ENCODE measurements at regions not wholly inside any gene's neighbourhood (a gene's known extent, or its start where the extent isn't known, plus 50 kb on each side); places are given as distances from the start of the nearest gene placed in this dataset.
A peak's percentile ranks its signal among the peaks of the same experiment; 100 is the strongest.
"Not testable (repeated sequence)": the region's sequence is repeated elsewhere in the genome, so short reads cannot be mapped to it uniquely, and the experiment has no call there.

- not testable (repeated sequence) for H3K4me1 ChIP-seq (ENCODE audit: control insufficient read depth in 1 of 2, insufficient read depth in 2 of 2, low read length in 2 of 2); H3K36me3 ChIP-seq (replicated peaks in 1 of 2; ENCODE audit: control insufficient read depth in 1 of 2, insufficient read depth in 2 of 2, low read length in 2 of 2); H3K27me3 ChIP-seq (ENCODE audit: control insufficient read depth in 2 of 2, insufficient read depth in 2 of 2, low read length in 2 of 2); H2AFZ ChIP-seq (ENCODE audit: insufficient read depth, low read depth, low read length, poor library complexity, severe bottlenecking); H3K27ac ChIP-seq (ENCODE audit: low read depth in 1 of 2, low read length in 2 of 2); H4K20me1 ChIP-seq (ENCODE audit: insufficient read depth, low read length); DNase-seq; H3K27ac Mint-ChIP-seq; H3K9ac ChIP-seq (ENCODE audit: insufficient read depth, low read length, poor library complexity, severe bottlenecking); H3K9me3 ChIP-seq (replicated peaks in 1 of 2; ENCODE audit: control insufficient read depth in 1 of 2, insufficient read depth in 1 of 2, low read length in 2 of 2); H3K79me2 ChIP-seq (ENCODE audit: insufficient read depth, low read length); H3K27me3 Mint-ChIP-seq (ENCODE audit: low read depth in 3 of 3); H3K4me3 Mint-ChIP-seq; H3K4me3 ChIP-seq (replicated peaks in 1 of 3; ENCODE audit: low read depth in 2 of 3, low read length in 3 of 3); H3K4me2 ChIP-seq (replicated peaks; ENCODE audit: extremely low read depth, low read length, poor library complexity, severe bottlenecking); H3K36me3 Mint-ChIP-seq
- intact Hi-C loops (cut with micrococcal nuclease): loop anchor here in 1 of 2 donors (10.0 kb wide), 1 partner anchor 49 kb away; the partner anchor contains the start of gene DIPK2A
- WGBS (ENCODE audit: insufficient coverage): 99% methylated on average over 9 of the region's 11 CpGs
- H3K9me3 Mint-ChIP-seq: peaks cover 14 to 28% (median 18%) of the 10 kb centered on the region in 7 donors
- peaks cover 12% of the 10 kb centered on the region for H3K4me1 Mint-ChIP-seq
Measured at GRCh38 chr3:144023543-144023942, 51.9 kb downstream of the DIPK2A start.

- H3K27ac ChIP-seq (ENCODE audit: low read depth in 1 of 2, low read length in 2 of 2): peak overlapping the region; percentile 61 to 81
- peak overlapping the region; percentile 82 to 96 (median 94) for H3K27ac Mint-ChIP-seq
Measured at GRCh38 chr3:144028798-144029411, 57.3 kb downstream of the DIPK2A start.

More at GRCh38 chr3:144028798-144029411, 57.3 kb downstream of the DIPK2A start:
- Histone ChIP-seq H2AFZ (ENCODE audit: insufficient read depth, low read depth, low read length, poor library complexity, severe bottlenecking) (no peak overlapping the region), H4K20me1 (ENCODE audit: insufficient read depth, low read length) (no peaks in the 10 kb centered on the region), H3K36me3 (replicated peaks in 1 of 2; ENCODE audit: control insufficient read depth in 1 of 2, insufficient read depth in 2 of 2, low read length in 2 of 2) (no peaks in the 10 kb centered on the region), H3K4me1 (ENCODE audit: control insufficient read depth in 1 of 2, insufficient read depth in 2 of 2, low read length in 2 of 2) (peaks cover 16% of the 10 kb centered on the region in 2 donors), H3K79me2 (ENCODE audit: insufficient read depth, low read length) (no peaks in the 10 kb centered on the region), H3K27me3 (ENCODE audit: control insufficient read depth in 2 of 2, insufficient read depth in 2 of 2, low read length in 2 of 2) (no peaks in the 10 kb centered on the region), H3K9ac (ENCODE audit: insufficient read depth, low read length, poor library complexity, severe bottlenecking) (no peak overlapping the region), H3K4me2 (replicated peaks; ENCODE audit: extremely low read depth, low read length, poor library complexity, severe bottlenecking) (peak overlapping the region; percentile 56), H3K9me3 (replicated peaks in 1 of 2; ENCODE audit: control insufficient read depth in 1 of 2, insufficient read depth in 1 of 2, low read length in 2 of 2) (no peaks in the 10 kb centered on the region), H3K4me3 (replicated peaks in 1 of 3; ENCODE audit: low read depth in 2 of 3, low read length in 3 of 3) (peak overlapping the region in 1 of 3 experiments; percentile 37)
- H3K36me3 Mint-ChIP-seq: no peaks in the 10 kb centered on the region
- WGBS (ENCODE audit: insufficient coverage): 38% methylated on average over 3 of the region's 4 CpGs
- peaks cover 1 to 5% (median 2%) of the 10 kb centered on the region in 3 donors for H3K27me3 Mint-ChIP-seq (ENCODE audit: low read depth in 3 of 3)
- peaks cover 22% of the 10 kb centered on the region for H3K4me1 Mint-ChIP-seq
- intact Hi-C loops (cut with micrococcal nuclease): loop anchor here (5.0 to 10.0 kb wide), 2 partner anchors 52 to 54 kb away; partner anchors contain the start of gene DIPK2A (in 1 of the 2)
- peak; percentile 82 to 91 (median 89) for DNase-seq
- no peak for TF ChIP-seq CTCF (IDR thresholded peaks at IDR 0.05)
- H3K4me3 Mint-ChIP-seq: peak overlapping the region in 1 of 2 donors; percentile 61
- H3K9me3 Mint-ChIP-seq: peaks cover 0 to 4% (median 0%) of the 10 kb centered on the region in 7 donors

Data from CD14-positive monocyte (primary cell).